ENCODE measurements at regions not wholly inside any gene's neighbourhood (a gene's known extent, or its start where the extent isn't known, plus 50 kb on each side); places are given as distances from the start of the nearest gene placed in this dataset.
A peak's percentile ranks its signal among the peaks of the same experiment; 100 is the strongest.
"Not testable (repeated sequence)": the region's sequence is repeated elsewhere in the genome, so short reads cannot be mapped to it uniquely, and the experiment has no call there.

GRCh38 chr18:30596635-30597034 lies 445.9 kb downstream of the DSC3 start:
- DNase-seq (ENCODE audit: low read depth in 1 of 2, low spot score in 1 of 2), result no peak
- no peak overlapping the region for H3K27ac ChIP-seq
- H3K9me3 ChIP-seq, result no peaks in the 10 kb centered on the region
- ChIA-PET POLR2A (no interaction called here), CTCF (no interaction called here)
- H3K4me1 ChIP-seq, result no peaks in the 10 kb centered on the region
- H3K4me3 ChIP-seq, result no peak overlapping the region
- no peak for ATAC-seq
- TF ChIP-seq ZSCAN20 (CRISPR knock-in tag; IDR thresholded peaks at IDR 0.05) (no peak), EHMT2 (IDR thresholded peaks at IDR 0.05; ENCODE audit: low read depth) (no peak), SREBF2 (IDR thresholded peaks at IDR 0.05) (no peak)
- H3K4me2 ChIP-seq, result no peak overlapping the region
- FAIRE-seq, result no peak

GRCh38 chr18:30595942-30596341 lies 446.6 kb downstream of the DSC3 start:
- DNase-seq (ENCODE audit: low read depth in 1 of 2, low spot score in 1 of 2), result no peak
- ChIA-PET POLR2A (no interaction called here), CTCF (no interaction called here)
- Histone ChIP-seq H3K4me1 (no peaks in the 10 kb centered on the region), H3K4me3 (no peak overlapping the region), H3K4me2 (no peak overlapping the region), H3K27ac (no peak overlapping the region), H3K9me3 (no peaks in the 10 kb centered on the region)
- TF ChIP-seq E2F6 (IDR thresholded peaks at IDR 0.05; ENCODE audit: borderline replicate concordance, low read depth), result no peak
- TF ChIP-seq, protein P1, sequence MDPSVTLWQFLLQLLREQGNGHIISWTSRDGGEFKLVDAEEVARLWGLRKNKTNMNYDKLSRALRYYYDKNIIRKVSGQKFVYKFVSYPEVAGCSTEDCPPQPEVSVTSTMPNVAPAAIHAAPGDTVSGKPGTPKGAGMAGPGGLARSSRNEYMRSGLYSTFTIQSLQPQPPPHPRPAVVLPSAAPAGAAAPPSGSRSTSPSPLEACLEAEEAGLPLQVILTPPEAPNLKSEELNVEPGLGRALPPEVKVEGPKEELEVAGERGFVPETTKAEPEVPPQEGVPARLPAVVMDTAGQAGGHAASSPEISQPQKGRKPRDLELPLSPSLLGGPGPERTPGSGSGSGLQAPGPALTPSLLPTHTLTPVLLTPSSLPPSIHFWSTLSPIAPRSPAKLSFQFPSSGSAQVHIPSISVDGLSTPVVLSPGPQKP (IDR thresholded peaks at IDR 0.05; ENCODE audit: low read depth, low read length), result no peak
- no peak for TF ChIP-seq CBX2 (IDR thresholded peaks at IDR 0.05; ENCODE audit: borderline replicate concordance, low read depth)
- TF ChIP-seq CBX8 (IDR thresholded peaks at IDR 0.05), result no peak
- TF ChIP-seq TP53 (CRISPR knock-in tag; IDR thresholded peaks at IDR 0.05), result no peak
- no peak for TF ChIP-seq MYC (IDR thresholded peaks at IDR 0.05; ENCODE audit: borderline replicate concordance, low read length)
- ATAC-seq, result no peak
- WGBS (ENCODE audit: missing lambda C conversion rate), result 4% methylated on average over 1 of the region's 1 CpG
- no peak for FAIRE-seq

DNA sequence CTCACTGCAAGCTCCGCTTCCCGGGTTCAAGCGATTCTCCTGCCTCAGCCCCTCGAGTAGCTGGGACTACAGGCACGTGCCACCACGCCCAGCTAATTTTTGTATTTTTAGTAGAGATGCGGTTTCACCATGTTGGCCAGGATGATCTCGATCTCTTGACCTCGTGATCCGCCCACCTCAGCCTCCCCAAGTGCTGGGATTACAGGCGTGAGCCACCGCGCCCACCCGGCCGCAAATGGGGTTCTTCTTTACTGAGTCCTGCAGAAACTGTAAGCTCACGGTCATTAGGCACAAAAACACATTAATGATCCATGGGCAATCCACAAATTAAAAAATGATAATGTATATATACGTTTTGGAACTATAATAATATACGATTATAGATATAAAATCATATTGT lies 447.6 kb downstream of the DSC3 start:
- 58% methylated on average over 11 of the region's 18 CpGs for WGBS (ENCODE audit: missing lambda C conversion rate)
- DNase-seq (ENCODE audit: low read depth in 1 of 2, low spot score in 1 of 2); ATAC-seq; H3K4me2 ChIP-seq; POLR2A ChIA-PET; FAIRE-seq; H3K27ac ChIP-seq; H3K9me3 ChIP-seq; H3K4me1 ChIP-seq; H3K4me3 ChIP-seq: not testable (repeated sequence)
- CTCF ChIA-PET, result interaction anchor here (0.8 kb wide), 1 partner anchor 285 kb away, joined by 4 read pairs; no protein-coding TSS in a partner anchor

GRCh38 chr18:30591462-30591861 lies 451.1 kb downstream of the DSC3 start:
- no peak for TF ChIP-seq HOXB5 (CRISPR knock-in tag; IDR thresholded peaks at IDR 0.05)
- no peak for TF ChIP-seq USF2 (IDR thresholded peaks at IDR 0.05)
- TF ChIP-seq SREBF2 (IDR thresholded peaks at IDR 0.05), result no peak
- TF ChIP-seq ZC3H11A (IDR thresholded peaks at IDR 0.05), result 0 out of 2 replicates have a peak, but pooled peaks have one; percentile 10
- no peak for TF ChIP-seq HMGXB4 (CRISPR knock-in tag; IDR thresholded peaks at IDR 0.05; ENCODE audit: borderline replicate concordance)
- TF ChIP-seq CEBPB (IDR thresholded peaks at IDR 0.05), result no peak
- TF ChIP-seq, protein P2, sequence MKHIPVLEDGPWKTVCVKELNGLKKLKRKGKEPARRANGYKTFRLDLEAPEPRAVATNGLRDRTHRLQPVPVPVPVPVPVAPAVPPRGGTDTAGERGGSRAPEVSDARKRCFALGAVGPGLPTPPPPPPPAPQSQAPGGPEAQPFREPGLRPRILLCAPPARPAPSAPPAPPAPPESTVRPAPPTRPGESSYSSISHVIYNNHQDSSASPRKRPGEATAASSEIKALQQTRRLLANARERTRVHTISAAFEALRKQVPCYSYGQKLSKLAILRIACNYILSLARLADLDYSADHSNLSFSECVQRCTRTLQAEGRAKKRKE (CRISPR knock-in tag; IDR thresholded peaks at IDR 0.05; ENCODE audit: low read depth), result no peak
- TF ChIP-seq, protein P1 (IDR thresholded peaks at IDR 0.05; ENCODE audit: low read depth, low read length), result no peak
- ChIA-PET CTCF (no interaction called here), POLR2A (no interaction called here)
- Histone ChIP-seq H3K4me2 (no peak overlapping the region), H3K9me3 (no peaks in the 10 kb centered on the region), H3K4me1 (no peaks in the 10 kb centered on the region), H3K4me3 (no peak overlapping the region), H3K27ac (no peak overlapping the region)
- ATAC-seq (no peak), DNase-seq (ENCODE audit: low read depth in 1 of 2, low spot score in 1 of 2) (no peak), FAIRE-seq (no peak)
